Keratinocyte (primary cell): ENCODE measurements at regions not wholly inside any gene's neighbourhood (a gene's known extent, or its start where the extent isn't known, plus 50 kb on each side); places are given as distances from the start of the nearest gene placed in this dataset.

Experiments
- DNase-seq: peaks from one replicate; pipeline ENCODE4 v3.0.0-alpha.2; 2011; ENCODE audit warnings: low read depth, missing footprints, low spot score
- FAIRE-seq: peaks from 2 replicates; lab custom pipeline; 2011; peaks lifted over from hg19 to GRCh38; lab: Jason Lieb, UNC
- H2AFZ ChIP-seq: 2 replicates; pipeline ENCODE4 v1.6.0; 2012; ENCODE audit warnings: low read length, control low read depth, inconsistent platforms; ENCODE audit not compliant: control insufficient read depth
- H3K27ac ChIP-seq: 2 replicates; pipeline ENCODE4 v1.5.1; 2011; ENCODE audit warnings: low read length; ENCODE audit not compliant: control insufficient read depth, insufficient read depth
- H3K27me3 ChIP-seq: 3 replicates; pipeline ENCODE4 v1.6.0; 2011; ENCODE audit warnings: low read length; ENCODE audit not compliant: control insufficient read depth, insufficient read depth; ENCODE audit errors: extremely low read depth
- H3K36me3 ChIP-seq, 2 experiments: 2 replicates in 1 of 2; 3 replicates in 1 of 2; pipeline ENCODE4 v1.5.1; 2011; ENCODE audit warnings: low read length in 2 of 2, mild to moderate bottlenecking in 1 of 2; ENCODE audit not compliant: control insufficient read depth in 2 of 2, insufficient read depth in 2 of 2; ENCODE audit errors: extremely low read depth in 1 of 2
- H3K4me1 ChIP-seq: 3 replicates; pipeline ENCODE4 v1.5.1; 2011; ENCODE audit warnings: low read length; ENCODE audit not compliant: control insufficient read depth, insufficient read depth; ENCODE audit errors: extremely low read depth
- H3K4me2 ChIP-seq: 3 replicates; pipeline ENCODE4 v1.6.0; 2011; ENCODE audit warnings: low read depth, low read length; ENCODE audit not compliant: control insufficient read depth, insufficient read depth; ENCODE audit errors: extremely low read depth
- H3K4me3 ChIP-seq, 3 experiments: fragments of 200-600 bp in 1 of 3; sonication (generic) in 1 of 3; 2 replicates in 2 of 3; 3 replicates in 1 of 3; pipeline ENCODE4 v1.5.1; 2011 to 2016; ENCODE audit warnings: low read length in 3 of 3, mild to moderate bottlenecking in 3 of 3, control low read depth in 2 of 3, inconsistent platforms in 1 of 3, low read depth in 1 of 3, mixed read lengths in 1 of 3, mixed run types in 1 of 3, moderate library complexity in 1 of 3; ENCODE audit not compliant: control insufficient read depth in 2 of 3, insufficient read depth in 2 of 3; ENCODE audit errors: extremely low read depth in 1 of 3
- H3K79me2 ChIP-seq: 2 replicates; pipeline ENCODE4 v1.6.0; 2012; ENCODE audit warnings: low read length; ENCODE audit not compliant: control insufficient read depth, insufficient read depth
- H3K9ac ChIP-seq: 3 replicates; pipeline ENCODE4 v1.6.0; 2011; ENCODE audit warnings: low read length; ENCODE audit not compliant: control insufficient read depth, insufficient read depth; ENCODE audit errors: extremely low read depth
- H3K9me1 ChIP-seq: 3 replicates; pipeline ENCODE4 v1.6.0; 2011; ENCODE audit warnings: low read length; ENCODE audit not compliant: control insufficient read depth, insufficient read depth; ENCODE audit errors: extremely low read depth
- H3K9me3 ChIP-seq: 2 replicates; pipeline ENCODE4 v1.5.1; 2012; ENCODE audit warnings: low read depth, low read length; ENCODE audit not compliant: control insufficient read depth
- H4K20me1 ChIP-seq: 3 replicates; pipeline ENCODE4 v1.6.0; 2011; ENCODE audit warnings: low read length; ENCODE audit not compliant: control insufficient read depth, insufficient read depth; ENCODE audit errors: extremely low read depth
- EZH2 ChIP-seq: IDR thresholded peaks from one replicate; pipeline ENCODE4 v1.6.1; 2012; ENCODE audit warnings: inconsistent platforms, mild to moderate bottlenecking, low read length, moderate library complexity
- dilution Hi-C: fragments of 300-500 bp; cut with MboI; formaldehyde crosslinking; loops from one replicate; pipeline ENCODE4 v1.7.0; 2020; ENCODE audit warnings: low sequenced_read_pairs; ENCODE audit not compliant: extremely low pct_ligation_motif_present
- TF ChIP-seq, protein P1 (sequence below), 3 experiments: IDR thresholded peaks in 1 of 3; conservative IDR thresholded peaks in 1 of 3; optimal IDR thresholded peaks in 1 of 3; 2 replicates in 2 of 3; 3 replicates in 1 of 3; pipeline versions ENCODE3 to v1.5.1; 2011; ENCODE audit warnings: low read length in 3 of 3, mild to moderate bottlenecking in 3 of 3, moderate library complexity in 2 of 3, control low read depth in 1 of 3, inconsistent platforms in 1 of 3; ENCODE audit not compliant: insufficient read depth in 2 of 3; ENCODE audit errors: extremely low read depth in 1 of 3

DNA sequence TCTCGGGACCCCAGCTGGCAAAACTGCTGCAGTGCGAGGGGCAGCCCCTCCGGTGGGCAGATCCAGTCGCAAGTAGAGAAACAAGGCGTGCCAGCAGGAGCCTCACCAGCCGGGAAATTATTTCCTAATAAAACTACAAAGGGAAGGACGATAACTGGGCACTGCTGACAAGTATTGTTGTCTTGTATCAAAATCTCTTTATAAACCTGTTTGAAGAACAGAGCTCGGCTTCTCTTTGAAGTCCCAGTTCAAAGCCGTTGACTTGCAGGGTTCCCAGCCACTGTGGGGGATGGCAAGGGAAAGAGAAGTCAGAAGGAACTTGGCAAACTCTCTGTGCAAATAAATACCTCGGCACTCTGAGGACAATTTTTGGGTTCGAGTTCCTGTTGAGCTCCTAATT, 504.5 kb downstream of the CD83 start:
- H3K4me1 ChIP-seq = no peaks in the 10 kb centered on the region
- H4K20me1 ChIP-seq = no peaks in the 10 kb centered on the region
- H3K9me1 ChIP-seq = no peaks in the 10 kb centered on the region
- H3K9me3 ChIP-seq = no peaks in the 10 kb centered on the region
- no peaks in the 10 kb centered on the region for H3K36me3 ChIP-seq
- no peak for TF ChIP-seq EZH2
- TF ChIP-seq, protein P1, sequence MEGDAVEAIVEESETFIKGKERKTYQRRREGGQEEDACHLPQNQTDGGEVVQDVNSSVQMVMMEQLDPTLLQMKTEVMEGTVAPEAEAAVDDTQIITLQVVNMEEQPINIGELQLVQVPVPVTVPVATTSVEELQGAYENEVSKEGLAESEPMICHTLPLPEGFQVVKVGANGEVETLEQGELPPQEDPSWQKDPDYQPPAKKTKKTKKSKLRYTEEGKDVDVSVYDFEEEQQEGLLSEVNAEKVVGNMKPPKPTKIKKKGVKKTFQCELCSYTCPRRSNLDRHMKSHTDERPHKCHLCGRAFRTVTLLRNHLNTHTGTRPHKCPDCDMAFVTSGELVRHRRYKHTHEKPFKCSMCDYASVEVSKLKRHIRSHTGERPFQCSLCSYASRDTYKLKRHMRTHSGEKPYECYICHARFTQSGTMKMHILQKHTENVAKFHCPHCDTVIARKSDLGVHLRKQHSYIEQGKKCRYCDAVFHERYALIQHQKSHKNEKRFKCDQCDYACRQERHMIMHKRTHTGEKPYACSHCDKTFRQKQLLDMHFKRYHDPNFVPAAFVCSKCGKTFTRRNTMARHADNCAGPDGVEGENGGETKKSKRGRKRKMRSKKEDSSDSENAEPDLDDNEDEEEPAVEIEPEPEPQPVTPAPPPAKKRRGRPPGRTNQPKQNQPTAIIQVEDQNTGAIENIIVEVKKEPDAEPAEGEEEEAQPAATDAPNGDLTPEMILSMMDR (optimal IDR thresholded peaks at IDR 0.05 in 1 of 3, IDR thresholded peaks at IDR 0.05 in 1 of 3, conservative IDR thresholded peaks at IDR 0.05 in 1 of 3; ENCODE audit: extremely low read depth in 1 of 3, insufficient read depth in 2 of 3, low read length in 3 of 3) = no peak
- H2AFZ ChIP-seq = no peak overlapping the region
- H3K79me2 ChIP-seq = no peaks in the 10 kb centered on the region
- no peaks in the 10 kb centered on the region for H3K27me3 ChIP-seq
- FAIRE-seq = no peak
- H3K4me2 ChIP-seq = no peak overlapping the region
- H3K9ac ChIP-seq = no peak overlapping the region
- dilution Hi-C loops = no loop called here
- H3K4me3 ChIP-seq = no peak overlapping the region
- no peak overlapping the region for H3K27ac ChIP-seq
- DNase-seq = no peak

DNA sequence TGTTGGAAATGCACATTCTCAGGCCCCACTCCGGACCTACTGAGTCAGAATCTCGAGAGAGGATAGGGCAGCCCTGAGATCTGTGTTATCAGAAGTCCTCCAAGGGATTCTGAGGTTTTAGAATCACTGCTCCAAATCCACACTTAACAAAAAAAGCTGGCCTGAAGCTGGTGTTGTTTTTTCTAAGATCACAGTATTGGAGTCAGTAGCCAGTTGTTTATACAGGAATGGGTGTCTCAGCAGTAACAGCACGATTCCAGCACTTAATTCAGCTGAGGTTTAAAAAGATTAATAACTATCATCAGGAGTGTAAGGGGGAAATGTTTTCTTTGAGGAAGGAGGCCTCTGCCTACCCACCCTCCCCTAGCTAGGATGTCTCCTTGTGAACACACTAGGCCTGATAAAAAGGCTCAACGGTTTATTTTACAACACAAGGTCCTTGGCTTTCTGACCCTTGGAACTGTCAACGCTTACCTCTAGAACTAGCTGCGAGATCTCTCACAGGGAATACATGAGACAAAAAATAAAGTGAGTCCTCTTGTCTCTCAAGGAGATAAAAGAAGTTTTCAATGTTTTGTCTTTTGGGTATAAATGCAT, 505.4 kb downstream of the CD83 start:
- Histone ChIP-seq H3K27me3 (no peaks in the 10 kb centered on the region), H3K4me2 (no peak overlapping the region), H4K20me1 (no peaks in the 10 kb centered on the region), H3K4me1 (no peaks in the 10 kb centered on the region), H3K79me2 (no peaks in the 10 kb centered on the region), H3K4me3 (no peak overlapping the region), H2AFZ (no peak overlapping the region), H3K9me1 (no peaks in the 10 kb centered on the region), H3K27ac (no peak overlapping the region), H3K9me3 (no peaks in the 10 kb centered on the region), H3K36me3 (no peaks in the 10 kb centered on the region), H3K9ac (no peak overlapping the region)
- dilution Hi-C loops = no loop called here
- TF ChIP-seq, protein P1 (optimal IDR thresholded peaks at IDR 0.05 in 1 of 3, IDR thresholded peaks at IDR 0.05 in 1 of 3, conservative IDR thresholded peaks at IDR 0.05 in 1 of 3; ENCODE audit: extremely low read depth in 1 of 3, insufficient read depth in 2 of 3, low read length in 3 of 3) = no peak
- no peak for TF ChIP-seq EZH2
- DNase-seq (no peak), FAIRE-seq (no peak)
